Mucosa of gallbladder (tissue), 1 donor: ENCODE measurements at regions not wholly inside any gene's neighbourhood (a gene's known extent, or its start where the extent isn't known, plus 50 kb on each side); places are given as distances from the start of the nearest gene placed in this dataset.

Experiments
- DNase-seq: peaks from one replicate; pipeline ENCODE4 v3.0.0-alpha.2; 2020; ENCODE audit warnings: low spot score
- donor health status: DM: no; HTN: no; CAD: no.

DNA sequence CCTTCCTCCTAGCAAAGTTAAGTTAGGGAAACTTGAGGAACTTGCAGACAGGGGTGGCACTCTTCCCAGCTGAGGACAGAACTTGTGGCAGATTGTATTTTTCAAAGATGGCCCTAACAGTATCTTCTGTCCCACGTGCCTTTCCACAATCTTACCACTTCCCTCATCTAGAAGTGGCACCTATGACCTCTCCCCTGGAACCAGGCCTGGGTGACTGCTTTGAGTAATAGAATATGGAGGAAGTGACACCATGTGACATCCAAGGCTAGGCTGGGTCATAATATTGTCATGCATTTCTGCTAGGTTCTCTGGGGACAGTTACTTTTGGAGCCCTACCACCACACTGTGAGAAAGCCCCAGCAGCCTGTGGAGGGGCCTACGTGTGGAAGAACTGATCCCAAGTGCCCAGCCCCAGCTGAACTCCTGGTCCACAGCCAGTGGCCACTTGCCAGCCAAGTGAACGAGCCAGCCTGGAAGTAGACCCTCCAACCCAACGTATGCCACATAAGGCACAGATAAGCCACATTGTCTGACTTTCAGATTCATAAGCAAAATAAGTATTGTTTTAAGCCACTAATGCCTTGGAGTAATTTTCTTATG is 193.7 kb downstream of the PTPN20 start:
- DNase-seq: no peak

DNA sequence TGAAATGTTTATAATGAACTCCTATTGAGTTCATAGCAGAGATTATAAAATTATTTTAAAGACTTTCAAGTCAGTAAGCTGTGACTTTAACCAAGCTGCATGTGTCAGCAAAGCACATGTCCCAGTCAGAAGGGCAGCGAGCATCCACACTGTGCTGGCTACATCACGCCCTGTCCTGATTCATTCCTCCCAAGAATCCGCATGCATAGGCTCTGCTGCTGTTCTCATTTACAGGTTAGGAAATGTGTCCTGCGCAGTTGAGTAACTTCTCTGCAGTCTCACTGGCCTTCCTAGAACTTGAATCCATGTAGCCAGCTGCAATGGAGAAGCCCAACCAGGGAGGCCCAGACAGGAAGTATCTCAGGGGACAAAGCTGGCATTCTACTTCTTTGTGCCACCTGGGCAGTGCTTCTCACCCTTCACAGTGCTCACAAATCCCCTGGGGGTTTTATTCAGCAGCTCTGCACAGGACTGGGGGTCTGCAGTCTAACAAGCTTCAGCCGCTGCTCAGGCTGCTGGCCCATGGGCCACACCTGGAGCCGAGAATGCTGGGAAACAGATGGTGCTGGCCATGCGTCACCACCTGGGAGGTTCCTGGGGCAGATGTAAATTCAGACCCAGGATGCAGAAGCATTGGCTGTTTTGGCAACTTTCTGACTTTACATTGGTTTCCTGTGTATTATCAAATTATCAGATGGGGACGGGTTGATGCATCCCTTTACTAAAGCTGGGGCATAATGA is 192.8 kb upstream of the GDF10 start:
- no peak for DNase-seq

DNA sequence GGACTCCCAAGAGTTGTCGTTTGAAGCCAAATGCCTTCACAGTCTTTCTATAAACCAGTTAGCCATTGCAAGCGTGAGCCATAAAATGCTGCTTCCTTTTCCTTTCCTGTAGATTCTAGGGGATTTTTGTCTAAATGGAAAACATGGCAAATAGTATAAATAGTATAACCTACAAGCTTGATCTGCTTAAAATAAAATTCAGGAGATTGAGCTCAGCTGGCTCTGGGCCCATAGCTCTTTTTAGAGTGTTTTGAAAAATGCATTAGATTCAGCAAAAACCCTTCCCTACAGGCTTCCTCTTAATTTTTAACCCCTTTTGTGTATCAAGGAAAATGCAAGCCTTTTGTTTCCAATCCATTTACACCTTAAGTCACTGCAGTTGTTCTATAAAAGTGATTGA is 190.1 kb upstream of the GDF10 start:
- no peak for DNase-seq

DNA sequence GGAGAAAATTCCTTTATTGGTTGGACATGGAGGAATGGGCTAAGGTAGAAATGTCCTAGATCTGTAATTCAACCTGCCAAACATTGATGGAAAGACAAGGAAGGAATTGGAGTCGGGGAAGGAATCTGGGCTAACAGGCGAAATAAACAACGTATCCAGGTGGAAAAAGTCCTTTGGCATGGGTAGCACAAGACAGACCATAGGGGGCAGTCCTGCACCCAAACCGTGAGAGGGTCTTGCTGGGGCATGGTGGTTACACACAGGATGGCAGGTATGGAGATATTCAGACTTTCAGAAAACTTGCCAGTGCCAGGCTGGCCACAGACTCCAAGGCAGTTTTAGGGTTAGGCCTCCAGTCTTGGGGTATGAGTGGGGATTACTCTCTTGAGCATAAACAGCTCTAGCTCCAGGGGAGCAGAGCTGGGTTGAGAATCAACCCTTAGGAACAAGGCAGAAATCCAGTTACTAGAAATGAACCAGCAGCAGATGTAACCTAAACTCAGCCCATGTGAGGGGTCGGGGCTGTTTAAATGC is 188.6 kb upstream of the GDF10 start:
- DNase-seq: no peak

DNA sequence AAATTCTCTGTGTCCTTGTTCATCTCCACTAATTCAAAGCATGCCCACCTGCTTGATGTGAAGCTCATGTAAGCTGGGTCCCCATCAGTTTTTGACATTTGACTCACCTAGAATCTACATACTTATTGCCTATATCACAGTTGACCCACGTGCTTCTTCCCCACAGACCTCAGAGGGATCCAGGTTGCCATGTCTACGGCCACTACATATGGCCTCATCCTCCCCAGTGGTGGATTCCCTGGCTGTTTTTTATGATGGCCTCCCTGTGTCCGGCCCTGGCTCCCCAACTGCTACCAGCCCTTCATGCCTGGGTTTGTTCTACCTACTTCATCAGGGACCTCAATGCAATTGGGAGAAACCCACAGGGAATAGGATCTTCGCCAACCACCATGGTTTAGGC is 187.4 kb upstream of the GDF10 start:
- no peak for DNase-seq

DNA sequence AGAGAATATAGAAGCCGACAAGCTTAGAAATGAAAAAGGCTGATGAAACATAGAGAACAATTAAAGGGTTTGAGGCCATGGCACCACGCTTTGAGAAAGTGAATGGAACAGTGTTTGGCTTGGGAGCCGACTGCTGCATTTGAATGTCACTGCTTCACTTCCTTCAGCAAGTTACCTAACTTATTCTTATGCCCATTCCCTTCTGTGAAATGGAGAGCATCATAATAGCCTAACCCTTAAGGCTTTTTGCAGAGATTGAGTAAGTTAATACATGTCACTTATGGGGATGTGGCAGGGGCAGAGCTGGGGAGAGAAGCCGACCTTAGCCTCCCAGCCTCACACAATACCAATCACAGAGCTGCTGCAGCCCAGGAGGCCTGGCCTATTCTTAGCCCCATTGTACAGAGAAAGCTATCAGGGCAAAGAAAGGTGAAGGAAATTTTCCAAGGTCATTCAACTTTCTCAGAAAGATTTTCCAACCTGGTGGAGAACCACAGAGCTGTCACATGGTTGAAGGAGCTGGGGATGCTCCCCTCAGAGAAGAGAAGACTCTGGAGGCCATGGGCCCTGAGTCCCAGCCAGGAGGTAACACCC is 186.0 kb upstream of the GDF10 start:
- no peak for DNase-seq

DNA sequence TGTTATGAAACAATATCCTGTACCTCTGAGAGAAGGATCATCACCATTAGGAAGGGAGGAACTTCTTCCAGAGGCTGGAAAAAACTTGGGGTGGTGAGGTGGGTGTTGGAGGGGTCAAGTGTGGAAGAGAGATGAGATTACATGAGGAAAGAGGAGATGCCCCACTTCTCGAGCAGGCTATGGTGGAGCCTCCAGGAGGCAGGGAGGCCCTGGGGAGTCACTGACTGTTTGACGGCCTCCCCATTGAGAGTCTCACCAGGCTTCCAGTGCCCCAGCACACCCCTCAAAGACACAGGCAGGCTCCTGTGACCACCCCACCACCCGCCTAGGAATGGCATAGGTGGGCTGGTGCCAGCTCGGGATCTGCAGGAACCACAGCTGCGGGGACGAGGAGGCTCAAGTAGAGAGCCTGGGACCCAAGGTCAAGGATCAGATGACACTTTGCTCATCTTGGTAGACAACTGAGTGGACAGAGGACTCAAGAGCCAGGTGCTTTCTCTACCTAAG is 185.3 kb upstream of the GDF10 start:
- DNase-seq: no peak

DNA sequence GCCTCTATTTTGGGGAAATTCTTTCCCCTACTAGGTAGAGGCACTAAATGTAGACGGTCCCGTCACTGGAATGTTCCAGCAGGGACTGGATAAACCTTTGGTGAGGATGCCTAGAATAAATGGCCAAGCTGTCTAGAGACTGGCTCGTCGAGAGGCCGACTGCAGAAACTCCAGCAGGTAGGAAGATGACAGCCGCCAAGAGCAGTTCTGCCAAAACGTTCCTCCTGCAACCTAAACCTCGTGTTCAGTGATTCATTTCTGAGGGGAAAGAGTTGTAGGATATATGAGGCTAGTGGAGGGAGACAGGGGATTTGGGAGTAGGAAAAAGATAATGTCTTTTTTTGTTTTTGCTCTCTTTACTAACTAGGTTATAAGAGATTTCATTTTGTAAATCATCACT is 184.7 kb upstream of the GDF10 start:
- DNase-seq: no peak

DNA sequence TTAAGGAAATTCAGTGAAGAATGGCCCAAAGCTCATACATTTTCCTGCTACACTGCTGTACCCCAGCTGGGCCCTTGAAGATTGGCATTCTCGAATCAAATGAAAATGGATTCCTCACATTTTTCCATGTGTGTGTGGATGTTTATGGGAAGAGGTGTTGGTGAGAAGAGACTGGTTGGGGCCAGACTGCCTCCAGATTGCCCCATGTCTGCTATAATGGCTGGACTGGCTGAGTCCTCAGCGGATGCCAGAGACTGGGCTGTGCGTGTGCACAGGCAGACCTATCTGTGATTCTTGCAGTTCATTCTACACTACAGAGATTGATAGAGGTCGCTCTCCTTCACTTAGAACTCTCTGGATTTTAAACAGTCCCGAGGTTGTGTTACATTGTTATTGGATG is 183.6 kb upstream of the GDF10 start:
- DNase-seq: no peak

DNA sequence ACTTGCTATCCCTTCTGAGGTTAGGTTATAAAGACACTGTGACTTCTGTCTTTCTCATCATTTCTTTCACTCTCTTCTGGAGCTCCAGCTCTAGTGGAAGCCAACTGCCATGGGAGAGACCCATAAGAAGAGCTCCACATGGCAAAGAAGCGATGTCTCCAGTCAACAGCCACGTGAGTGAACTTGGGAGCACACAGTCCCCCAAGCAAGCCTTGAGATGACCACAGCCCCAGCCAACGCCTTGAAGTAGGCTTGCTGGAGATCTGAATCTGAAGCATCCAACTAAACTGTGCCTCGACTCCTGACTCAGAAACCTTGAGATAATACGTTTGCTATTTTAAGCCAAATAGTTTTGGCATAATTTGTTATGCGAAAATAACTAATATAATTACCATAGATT is 181.7 kb upstream of the GDF10 start:
- no peak for DNase-seq

DNA sequence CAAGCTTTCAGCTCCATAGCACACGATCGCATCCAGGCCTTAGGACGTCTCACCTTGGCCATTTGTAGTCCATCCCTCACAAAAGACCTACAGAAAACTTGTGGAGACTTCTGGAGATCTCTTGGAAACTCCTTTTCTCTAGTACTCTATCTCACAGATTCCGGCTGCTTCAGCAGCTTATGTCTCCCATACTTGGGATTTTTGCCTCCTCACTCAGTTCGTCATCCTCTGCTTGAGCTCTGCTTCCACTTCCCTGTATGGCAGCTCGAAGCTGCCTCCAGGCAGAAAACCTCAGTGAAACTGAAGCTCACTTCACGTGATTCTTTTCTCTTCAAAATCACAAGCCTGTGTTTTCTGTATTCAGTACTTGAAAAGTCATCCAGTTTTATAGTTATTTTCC is 178.7 kb upstream of the GDF10 start:
- no peak for DNase-seq

DNA sequence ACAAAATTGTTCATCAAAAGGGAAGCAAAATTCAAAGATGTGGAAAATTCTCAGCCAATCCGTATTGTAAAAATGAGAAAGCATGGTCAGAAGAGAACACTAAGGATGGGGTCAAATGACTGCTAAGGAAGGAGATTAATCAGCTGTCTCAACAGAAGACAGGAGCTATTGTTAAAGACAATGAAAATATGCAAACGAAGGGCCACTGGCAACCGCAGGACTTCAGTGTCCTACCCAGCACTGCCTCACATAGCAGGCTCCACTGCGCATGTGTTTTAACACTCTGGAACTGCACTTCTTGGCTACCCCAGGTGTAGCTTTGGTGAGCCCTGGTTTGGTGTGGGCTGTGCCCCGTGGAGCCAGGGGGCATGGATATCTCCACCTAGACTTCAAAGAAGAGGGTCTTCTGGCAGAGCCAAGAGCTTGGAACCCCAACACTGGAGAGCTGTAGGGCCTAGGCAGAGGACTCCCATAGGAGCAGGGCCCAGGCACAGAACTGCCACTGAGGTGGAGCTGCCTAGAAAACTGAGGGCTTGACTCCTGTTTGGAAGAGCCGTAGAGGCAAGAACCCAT is 176.2 kb upstream of the GDF10 start:
- no peak for DNase-seq

DNA sequence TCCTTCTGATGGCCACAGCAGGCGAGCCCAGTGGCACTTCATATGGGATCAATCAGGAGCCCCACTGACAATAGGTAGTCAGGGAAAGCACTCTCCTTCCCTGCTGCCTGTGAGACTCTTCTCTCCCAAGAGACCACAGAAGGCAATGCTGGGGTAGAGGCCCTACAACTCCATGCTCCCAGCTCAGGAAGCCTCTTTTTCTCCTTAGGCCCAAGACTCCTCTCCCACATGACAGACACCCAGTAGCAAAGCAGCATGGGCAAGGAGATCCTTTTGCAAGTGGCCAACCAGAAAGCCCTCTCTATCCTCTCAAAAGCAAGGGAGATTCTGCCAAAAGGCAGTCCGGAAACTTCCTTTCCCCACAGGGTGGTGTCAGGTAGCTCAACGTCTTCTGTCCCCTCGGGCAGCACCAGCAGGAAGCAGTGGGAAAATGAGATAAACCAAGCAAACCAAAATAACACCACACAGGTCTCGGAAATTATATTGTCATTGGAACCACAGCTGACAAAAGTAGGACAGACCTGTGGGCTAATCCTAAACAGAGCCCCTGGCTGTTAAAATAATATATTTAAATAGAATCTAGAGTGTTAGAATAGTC is 172.7 kb upstream of the GDF10 start:
- DNase-seq: no peak

DNA sequence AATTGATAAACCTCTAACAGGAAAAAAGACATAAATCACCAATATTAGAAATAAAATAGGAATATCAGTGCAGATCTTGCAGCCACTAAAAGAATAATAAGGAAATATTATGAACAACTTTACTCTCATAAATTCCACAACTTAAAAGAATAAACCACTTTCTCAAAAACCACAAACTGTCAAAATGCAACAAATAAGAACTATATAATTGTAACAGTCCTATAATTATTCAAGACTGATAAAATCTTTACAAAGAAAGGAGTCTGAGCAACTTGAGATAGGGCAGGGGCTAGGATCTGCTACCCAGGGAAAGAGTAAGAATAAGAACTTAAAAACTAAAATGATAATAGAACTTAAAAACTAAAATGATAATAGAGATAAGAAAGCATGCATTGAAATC is 169.5 kb upstream of the GDF10 start:
- no peak for DNase-seq

DNA sequence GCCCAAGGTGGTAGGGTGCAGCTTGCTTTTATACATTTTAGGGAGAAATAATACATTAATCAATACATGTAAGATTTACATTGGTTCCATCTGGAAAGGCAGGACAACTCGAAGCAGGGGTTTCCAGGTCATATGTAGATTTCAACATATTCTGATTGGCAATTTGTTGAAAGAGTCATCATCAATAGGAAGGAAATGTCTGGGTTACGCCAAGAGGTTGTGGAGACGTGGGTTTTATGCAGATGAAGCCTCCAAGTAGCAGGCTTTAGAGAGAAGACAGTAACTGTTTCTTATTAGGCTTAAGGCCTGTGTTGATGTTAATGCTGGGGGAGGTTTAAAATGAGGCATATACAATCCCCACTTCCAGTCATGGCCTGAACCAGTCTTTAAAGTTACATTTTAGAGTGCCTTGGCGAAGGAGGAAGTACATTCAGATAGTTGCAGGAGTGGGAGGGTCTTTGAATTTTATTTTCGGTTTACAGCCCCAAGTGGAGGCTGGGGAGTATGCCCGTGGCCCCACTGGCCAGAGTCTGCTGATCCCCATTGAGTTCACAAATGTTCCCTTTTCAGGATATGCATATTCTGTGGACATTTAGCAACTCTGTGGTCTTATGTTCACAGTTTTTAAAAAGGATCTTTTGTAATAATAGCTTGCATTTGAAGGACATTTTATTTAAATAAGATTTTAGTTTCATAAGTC is 166.0 kb upstream of the GDF10 start:
- no peak for DNase-seq

DNA sequence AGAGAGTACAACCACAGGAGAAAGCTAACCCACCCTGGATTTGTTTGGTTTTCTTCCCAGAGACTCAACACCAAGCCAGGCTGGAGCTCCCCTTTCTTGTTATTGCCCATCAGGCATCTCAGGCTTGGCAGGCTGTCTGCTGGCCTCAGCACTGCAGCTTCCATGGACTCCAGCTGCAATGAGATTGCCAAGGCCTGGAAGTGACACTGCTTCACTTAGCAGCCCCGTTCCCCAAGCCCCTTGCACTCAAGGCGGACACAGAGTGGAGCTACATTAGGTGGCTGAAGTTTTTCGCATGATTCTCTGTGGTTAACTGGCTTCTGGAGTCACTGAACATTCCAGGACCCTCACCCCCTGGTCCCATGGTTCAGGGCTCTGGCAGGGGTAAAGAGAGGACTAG is 163.1 kb upstream of the GDF10 start:
- no peak for DNase-seq

DNA sequence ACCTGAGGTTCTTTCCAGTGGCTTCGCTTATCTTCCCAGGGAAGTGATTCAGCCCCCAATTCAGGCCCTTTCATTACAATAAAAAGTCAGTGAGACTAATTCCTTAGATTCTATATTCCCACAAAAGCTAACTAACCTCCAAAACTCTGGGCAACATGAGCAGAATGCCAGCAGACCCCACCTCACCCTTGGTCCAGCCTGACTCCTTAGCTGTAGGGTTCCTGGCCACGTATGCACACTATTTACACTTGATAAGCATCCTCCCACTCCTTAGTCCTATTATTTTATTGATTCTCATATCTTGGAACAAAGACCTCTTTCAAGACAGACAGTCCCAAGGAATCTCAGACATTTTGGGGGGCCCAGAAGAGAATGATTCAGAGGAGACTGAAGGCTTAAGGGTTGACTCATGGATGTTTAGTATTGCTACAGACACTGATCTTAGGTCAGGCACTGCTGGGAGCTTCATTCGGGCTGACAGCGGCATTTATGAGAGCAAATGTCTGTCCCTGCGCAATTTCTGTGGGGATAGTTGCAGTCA is 162.6 kb upstream of the GDF10 start:
- DNase-seq: no peak

DNA sequence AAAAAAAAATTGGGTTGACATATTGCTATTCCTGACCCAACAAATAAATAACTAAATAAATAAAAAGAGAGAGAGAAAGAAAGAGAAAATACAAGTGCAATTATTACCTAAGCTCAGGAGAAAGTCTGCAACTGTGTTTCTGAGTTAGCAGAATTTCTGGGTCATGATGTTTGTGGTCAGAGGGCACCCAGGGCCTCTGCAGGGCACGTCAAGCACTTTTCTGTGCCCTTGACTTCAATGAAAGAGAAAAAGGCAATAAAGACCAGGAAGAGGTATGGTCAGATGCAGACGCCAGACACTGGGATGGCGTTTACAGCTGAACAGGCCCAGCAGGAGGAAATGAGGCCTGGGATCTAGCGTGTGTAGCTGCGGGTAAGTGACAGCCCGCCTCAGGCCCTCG is 160.9 kb upstream of the GDF10 start:
- DNase-seq: no peak

DNA sequence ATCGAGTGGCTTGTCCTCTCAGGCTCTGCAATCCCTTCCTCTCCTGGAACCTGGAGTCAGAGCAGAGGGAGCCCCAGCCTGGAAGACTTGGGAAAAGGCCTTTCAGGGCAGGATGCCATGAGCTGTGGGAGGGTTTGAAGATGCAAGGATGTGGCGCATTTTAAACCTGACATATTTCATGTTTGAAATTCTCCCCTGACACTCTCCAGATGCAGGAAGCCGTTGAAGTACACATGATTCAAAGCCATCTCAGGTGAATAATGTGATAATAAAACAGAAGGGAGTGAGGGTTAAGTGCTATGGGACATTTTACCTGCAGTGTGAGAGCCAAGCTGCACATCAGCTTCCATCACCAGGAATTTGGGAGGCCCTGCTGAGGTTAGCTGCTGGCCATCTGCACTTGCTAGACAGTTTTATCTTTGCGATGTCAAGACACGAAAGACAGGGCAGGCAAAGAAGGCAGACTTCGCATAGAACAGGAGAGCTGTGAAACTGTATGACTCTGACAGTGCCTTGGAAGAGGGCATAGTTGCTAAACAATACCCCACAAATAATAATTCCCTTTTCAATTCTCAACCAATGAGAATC is 159.1 kb upstream of the GDF10 start:
- DNase-seq: no peak

DNA sequence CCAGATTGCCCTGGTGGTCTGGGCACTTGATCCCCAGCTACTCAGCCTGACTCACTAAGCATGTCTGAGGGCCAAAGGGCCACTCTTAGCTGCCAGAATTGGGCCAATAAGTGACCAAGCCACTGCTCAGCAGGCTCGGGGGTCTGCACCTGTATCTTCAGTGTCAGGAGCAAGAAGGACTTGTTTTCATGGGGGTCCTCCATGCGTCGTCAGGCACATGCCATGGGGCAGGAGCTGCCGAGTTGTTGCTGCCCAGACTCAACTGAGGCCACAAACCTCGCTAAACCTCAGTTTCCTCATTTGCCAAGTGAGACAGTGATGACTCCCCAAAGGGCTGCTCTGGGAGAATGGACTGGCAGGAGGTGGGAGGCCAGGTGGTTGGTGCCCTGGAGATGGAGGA is 158.6 kb upstream of the GDF10 start:
- no peak for DNase-seq

DNA sequence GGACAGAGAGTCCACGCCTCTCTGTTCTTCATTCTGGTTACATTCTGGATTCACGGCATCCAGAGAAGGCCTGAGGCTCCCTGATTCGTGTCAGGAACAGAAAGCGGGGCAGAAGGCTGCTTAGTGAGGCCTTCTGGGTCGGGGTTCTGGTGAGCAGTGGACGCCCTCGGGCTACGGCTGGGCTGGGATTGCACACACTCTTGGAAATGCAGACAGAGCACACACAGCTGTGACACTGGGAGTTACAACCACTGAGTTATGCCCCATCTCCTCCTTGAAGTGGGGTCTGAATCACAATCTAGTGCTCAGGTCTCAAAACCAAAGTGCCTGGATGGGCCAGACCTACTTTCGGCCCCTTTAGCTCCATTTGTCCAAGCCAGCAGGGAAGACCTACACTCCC is 156.9 kb upstream of the GDF10 start:
- no peak for DNase-seq
